HEK293 (cell line): ENCODE measurements at regions not wholly inside any gene's neighbourhood (a gene's known extent, or its start where the extent isn't known, plus 50 kb on each side); places are given as distances from the start of the nearest gene placed in this dataset.

ENCODE experiments used
- CTCF ChIA-PET: fragments of 350-600 bp; formaldehyde crosslinking; extraction: SDS; loops from one replicate; lab custom pipeline; 2021; ENCODE audit warnings: antibody characterized with exemption; lab: Yijun Ruan, JAX
- POLR2A ChIA-PET: fragments of 300-600 bp; formaldehyde crosslinking; extraction: SDS; loops from one replicate; lab custom pipeline; 2020; ENCODE audit warnings: antibody characterized with exemption, inconsistent platforms; lab: Yijun Ruan, JAX
- H3K27ac ChIP-seq: fragments of 200-500 bp; sonication (Bioruptor generic); 2 replicates; pipeline ENCODE4 v1.5.1; 2014; ENCODE audit warnings: low read depth, low read length, control low read depth, inconsistent platforms; ENCODE audit errors: extremely low read depth
- H3K36me3 ChIP-seq, 2 experiments: fragments of 200-500 bp in 1 of 2; sonication (Bioruptor generic) in 1 of 2; 1 replicate in 1 of 2; 2 replicates in 1 of 2; pipeline ENCODE4 v1.5.1; 2014 to 2017; ENCODE audit warnings: inconsistent platforms in 2 of 2, low read length in 2 of 2; ENCODE audit not compliant: control insufficient read depth in 2 of 2, insufficient read depth in 1 of 2
- H3K4me1 ChIP-seq: fragments of 200-500 bp; sonication (Bioruptor generic); 2 replicates; pipeline ENCODE4 v1.5.1; 2014; ENCODE audit warnings: mild to moderate bottlenecking, low read length, inconsistent platforms; ENCODE audit not compliant: control insufficient read depth, insufficient read depth
- H3K4me3 ChIP-seq: 2 replicates; pipeline ENCODE4 v1.5.1; 2011; ENCODE audit warnings: low read depth, mild to moderate bottlenecking, control low read depth, low read length, moderate library complexity
- H3K9me3 ChIP-seq: fragments of 200-500 bp; sonication (Bioruptor generic); 2 replicates; pipeline ENCODE4 v1.5.1; 2014; ENCODE audit warnings: low read depth, low read length, inconsistent platforms; ENCODE audit not compliant: control insufficient read depth, insufficient read depth
- GLIS1 ChIP-seq: fragments of 450-650 bp; formaldehyde crosslinking; IDR thresholded peaks from 2 replicates; pipeline ENCODE4 v1.5.1; 2016; ENCODE audit warnings: missing biosample characterization, missing genetic modification characterization
- SP3 ChIP-seq: fragments of 450-650 bp; formaldehyde crosslinking; IDR thresholded peaks from 2 replicates; pipeline ENCODE4 v1.5.1; 2016; ENCODE audit warnings: missing biosample characterization, missing genetic modification characterization
- TRIM28 ChIP-seq: IDR thresholded peaks from 2 replicates; pipeline ENCODE4 v1.6.1; 2011; ENCODE audit warnings: low read length, control low read depth, borderline replicate concordance
- ZBTB11 ChIP-seq: fragments of 450-650 bp; formaldehyde crosslinking; conservative IDR thresholded peaks from 2 replicates; pipeline ENCODE4 v1.5.1; 2016; ENCODE audit warnings: low read depth, missing biosample characterization, missing genetic modification characterization
- ZNF146 ChIP-seq: fragments of 450-650 bp; formaldehyde crosslinking; IDR thresholded peaks from 2 replicates; pipeline ENCODE4 v1.5.1; 2016; ENCODE audit warnings: missing biosample characterization, missing genetic modification characterization
- ZNF19 ChIP-seq: fragments of 450-650 bp; formaldehyde crosslinking; IDR thresholded peaks from 2 replicates; pipeline ENCODE4; 2016; ENCODE audit warnings: missing biosample characterization, missing genetic modification characterization, low read depth
- ZNF223 ChIP-seq: fragments of 450-650 bp; formaldehyde crosslinking; IDR thresholded peaks from 2 replicates; pipeline ENCODE4 v1.5.1; 2016; ENCODE audit warnings: missing biosample characterization, missing genetic modification characterization
- ZNF514 ChIP-seq: fragments of 450-650 bp; formaldehyde crosslinking; IDR thresholded peaks from 2 replicates; pipeline ENCODE4 v1.5.1; 2016; ENCODE audit warnings: missing biosample characterization, missing genetic modification characterization
- ZNF521 ChIP-seq: fragments of 450-650 bp; formaldehyde crosslinking; IDR thresholded peaks from 2 replicates; pipeline ENCODE4 v1.5.1; 2017; ENCODE audit warnings: missing biosample characterization, mild to moderate bottlenecking, missing genetic modification characterization
- ZNF555 ChIP-seq: fragments of 450-650 bp; formaldehyde crosslinking; conservative IDR thresholded peaks from 2 replicates; pipeline ENCODE4 v1.5.1; 2017; ENCODE audit warnings: missing biosample characterization, mild to moderate bottlenecking, missing genetic modification characterization, inconsistent platforms
- ZNF571 ChIP-seq: fragments of 450-650 bp; formaldehyde crosslinking; IDR thresholded peaks from 2 replicates; pipeline ENCODE4 v1.5.0; 2017; ENCODE audit warnings: missing biosample characterization, missing genetic modification characterization
- ZNF585B ChIP-seq: fragments of 450-650 bp; formaldehyde crosslinking; IDR thresholded peaks from 2 replicates; pipeline ENCODE4 v1.5.1; 2016; ENCODE audit warnings: missing biosample characterization, missing genetic modification characterization
- ZNF610 ChIP-seq: fragments of 450-650 bp; formaldehyde crosslinking; IDR thresholded peaks from 2 replicates; pipeline ENCODE4 v1.5.1; 2016; ENCODE audit warnings: missing biosample characterization, missing genetic modification characterization, borderline replicate concordance
- ZNF639 ChIP-seq: fragments of 450-650 bp; formaldehyde crosslinking; IDR thresholded peaks from 2 replicates; pipeline ENCODE4 v1.5.1; 2016; ENCODE audit warnings: missing biosample characterization, missing genetic modification characterization
- ZNF658 ChIP-seq: fragments of 450-650 bp; formaldehyde crosslinking; IDR thresholded peaks from 2 replicates; pipeline ENCODE4; 2016; ENCODE audit warnings: missing biosample characterization, missing genetic modification characterization
- ZNF791 ChIP-seq: fragments of 450-650 bp; formaldehyde crosslinking; IDR thresholded peaks from 2 replicates; pipeline ENCODE4 v1.5.1; 2016; ENCODE audit warnings: missing biosample characterization, missing genetic modification characterization
- ZNF837 ChIP-seq: fragments of 450-650 bp; formaldehyde crosslinking; IDR thresholded peaks from 2 replicates; pipeline ENCODE4 v1.5.1; 2016; ENCODE audit warnings: missing biosample characterization, missing genetic modification characterization
- ZSCAN18 ChIP-seq: fragments of 450-650 bp; formaldehyde crosslinking; IDR thresholded peaks from 2 replicates; pipeline ENCODE4 v1.5.1; 2016; ENCODE audit warnings: missing biosample characterization, missing genetic modification characterization
- TF ChIP-seq, protein P1 (sequence below): sonication (generic); formaldehyde crosslinking; IDR thresholded peaks from 2 replicates; pipeline ENCODE4 v1.8.1; 2022; ENCODE audit warnings: mild to moderate bottlenecking, moderate library complexity, missing genetic modification reagents
- TF ChIP-seq, protein P2 (sequence below): fragments of 450-650 bp; formaldehyde crosslinking; IDR thresholded peaks from 2 replicates; pipeline ENCODE4 v1.5.1; 2017; ENCODE audit warnings: missing biosample characterization, missing genetic modification characterization

GRCh38 chr2:103667335-103667884 lies 905.6 kb downstream of the TMEM182 start (continued):
- TF ChIP-seq, protein P1, sequence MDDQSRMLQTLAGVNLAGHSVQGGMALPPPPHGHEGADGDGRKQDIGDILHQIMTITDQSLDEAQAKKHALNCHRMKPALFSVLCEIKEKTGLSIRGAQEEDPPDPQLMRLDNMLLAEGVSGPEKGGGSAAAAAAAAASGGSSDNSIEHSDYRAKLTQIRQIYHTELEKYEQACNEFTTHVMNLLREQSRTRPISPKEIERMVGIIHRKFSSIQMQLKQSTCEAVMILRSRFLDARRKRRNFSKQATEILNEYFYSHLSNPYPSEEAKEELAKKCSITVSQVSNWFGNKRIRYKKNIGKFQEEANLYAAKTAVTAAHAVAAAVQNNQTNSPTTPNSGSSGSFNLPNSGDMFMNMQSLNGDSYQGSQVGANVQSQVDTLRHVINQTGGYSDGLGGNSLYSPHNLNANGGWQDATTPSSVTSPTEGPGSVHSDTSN (CRISPR knock-in tag): no peak
- TF ChIP-seq ZNF555 (tag by site-specific recombination) (no peak), ZNF610 (tag by site-specific recombination) (no peak), ZNF19 (tag by site-specific recombination) (no peak), GLIS1 (tag by site-specific recombination) (no peak), ZNF639 (no peak), SP3 (tag by site-specific recombination) (no peak), ZNF223 (no peak)
- TF ChIP-seq, protein P2, sequence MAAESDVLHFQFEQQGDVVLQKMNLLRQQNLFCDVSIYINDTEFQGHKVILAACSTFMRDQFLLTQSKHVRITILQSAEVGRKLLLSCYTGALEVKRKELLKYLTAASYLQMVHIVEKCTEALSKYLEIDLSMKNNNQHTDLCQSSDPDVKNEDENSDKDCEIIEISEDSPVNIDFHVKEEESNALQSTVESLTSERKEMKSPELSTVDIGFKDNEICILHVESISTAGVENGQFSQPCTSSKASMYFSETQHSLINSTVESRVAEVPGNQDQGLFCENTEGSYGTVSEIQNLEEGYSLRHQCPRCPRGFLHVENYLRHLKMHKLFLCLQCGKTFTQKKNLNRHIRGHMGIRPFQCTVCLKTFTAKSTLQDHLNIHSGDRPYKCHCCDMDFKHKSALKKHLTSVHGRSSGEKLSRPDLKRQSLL: no peak

- no peaks in the 10 kb centered on the region for H3K9me3 ChIP-seq
- ChIA-PET CTCF (no interaction called here), POLR2A (no interaction called here)
- H3K27ac ChIP-seq: no peak overlapping the region
- TF ChIP-seq ZNF585B (tag by site-specific recombination): no peak
- no peak for TF ChIP-seq ZNF837
- TF ChIP-seq ZNF658 (tag by site-specific recombination): no peak
- TF ChIP-seq ZNF521 (tag by site-specific recombination): no peak
- TF ChIP-seq ZNF571 (tag by site-specific recombination): no peak
- TF ChIP-seq ZBTB11: no peak
- TF ChIP-seq TRIM28: no peak
- no peak for TF ChIP-seq ZNF514 (tag by site-specific recombination)
- TF ChIP-seq ZNF146 (tag by site-specific recombination): no peak
- no peak for TF ChIP-seq ZNF610 (tag by site-specific recombination)
- no peak for TF ChIP-seq ZNF555 (tag by site-specific recombination)
- TF ChIP-seq ZNF791 (tag by site-specific recombination): no peak
- no peak for TF ChIP-seq ZSCAN18 (tag by site-specific recombination)
- no peak overlapping the region for H3K4me3 ChIP-seq
- no peaks in the 10 kb centered on the region for H3K4me1 ChIP-seq
- H3K36me3 ChIP-seq: no peaks in the 10 kb centered on the region
These were observed 907.7 kb downstream of the TMEM182 start for GRCh38 chr2:103669531-103669930.
